ENCODE measurements at regions not wholly inside any gene's neighbourhood (a gene's known extent, or its start where the extent isn't known, plus 50 kb on each side); places are given as distances from the start of the nearest gene placed in this dataset.

GRCh38 chr6:2454180-2454579 lies 208.8 kb upstream of the GMDS start:
- Histone ChIP-seq H3K4me3 (no peak overlapping the region), H3K27ac (no peak overlapping the region), H3K4me1 (no peaks in the 10 kb centered on the region), H3K9me3 (no peaks in the 10 kb centered on the region), H3K36me3 (no peaks in the 10 kb centered on the region), H3K27me3 (no peaks in the 10 kb centered on the region)
- no peak for ATAC-seq
- intact Hi-C loops (cut with DNase I) = no loop called here
- TF ChIP-seq, protein P1, sequence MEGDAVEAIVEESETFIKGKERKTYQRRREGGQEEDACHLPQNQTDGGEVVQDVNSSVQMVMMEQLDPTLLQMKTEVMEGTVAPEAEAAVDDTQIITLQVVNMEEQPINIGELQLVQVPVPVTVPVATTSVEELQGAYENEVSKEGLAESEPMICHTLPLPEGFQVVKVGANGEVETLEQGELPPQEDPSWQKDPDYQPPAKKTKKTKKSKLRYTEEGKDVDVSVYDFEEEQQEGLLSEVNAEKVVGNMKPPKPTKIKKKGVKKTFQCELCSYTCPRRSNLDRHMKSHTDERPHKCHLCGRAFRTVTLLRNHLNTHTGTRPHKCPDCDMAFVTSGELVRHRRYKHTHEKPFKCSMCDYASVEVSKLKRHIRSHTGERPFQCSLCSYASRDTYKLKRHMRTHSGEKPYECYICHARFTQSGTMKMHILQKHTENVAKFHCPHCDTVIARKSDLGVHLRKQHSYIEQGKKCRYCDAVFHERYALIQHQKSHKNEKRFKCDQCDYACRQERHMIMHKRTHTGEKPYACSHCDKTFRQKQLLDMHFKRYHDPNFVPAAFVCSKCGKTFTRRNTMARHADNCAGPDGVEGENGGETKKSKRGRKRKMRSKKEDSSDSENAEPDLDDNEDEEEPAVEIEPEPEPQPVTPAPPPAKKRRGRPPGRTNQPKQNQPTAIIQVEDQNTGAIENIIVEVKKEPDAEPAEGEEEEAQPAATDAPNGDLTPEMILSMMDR (IDR thresholded peaks at IDR 0.05) = no peak
- DNase-seq = no peak

DNA sequence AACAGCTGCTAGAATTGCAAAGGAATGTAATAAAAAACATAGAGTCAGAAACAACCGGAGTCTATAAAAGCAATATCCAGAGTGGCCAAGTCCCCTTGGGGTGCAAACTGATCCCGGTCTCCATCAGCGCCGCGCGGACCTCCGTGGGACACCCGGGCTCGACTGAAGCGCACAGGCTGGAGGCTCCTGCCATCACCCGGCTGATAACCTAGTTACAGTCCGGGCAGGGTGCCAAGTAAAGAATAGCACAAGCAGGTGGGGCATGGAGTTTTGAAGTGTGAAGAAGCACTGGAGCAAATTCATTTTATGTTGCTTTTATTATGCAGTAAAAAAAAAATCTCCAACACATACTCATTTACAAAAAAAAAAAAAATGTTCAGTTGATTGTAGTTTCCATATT lies 205.1 kb upstream of the GMDS start:
- Histone ChIP-seq H3K27me3 (no peaks in the 10 kb centered on the region), H3K36me3 (no peaks in the 10 kb centered on the region), H3K4me3 (no peak overlapping the region), H3K9me3 (no peaks in the 10 kb centered on the region), H3K27ac (no peak overlapping the region), H3K4me1 (no peaks in the 10 kb centered on the region)
- ATAC-seq = no peak
- TF ChIP-seq, protein P1 (IDR thresholded peaks at IDR 0.05) = no peak
- intact Hi-C loops (cut with DNase I) = no loop called here
- DNase-seq = no peak

DNA sequence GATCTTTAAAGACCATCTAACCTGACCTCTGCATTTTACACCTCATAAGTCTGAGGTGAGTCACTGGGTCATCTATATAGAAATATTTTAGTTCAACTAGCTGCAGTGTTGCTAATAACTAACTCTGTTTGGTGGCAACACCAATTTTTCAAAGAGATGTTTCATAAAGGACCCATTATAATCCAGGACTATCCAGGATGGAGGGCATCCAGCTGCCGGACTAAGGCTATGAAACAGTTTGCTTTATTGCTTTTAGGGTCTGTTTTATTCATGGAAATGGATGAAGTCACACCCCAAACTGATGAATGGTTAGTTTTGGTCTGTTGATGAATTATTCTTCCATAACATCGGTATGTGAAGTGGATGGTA lies 204.2 kb upstream of the GMDS start:
- TF ChIP-seq, protein P1 (IDR thresholded peaks at IDR 0.05) = no peak
- Histone ChIP-seq H3K4me1 (no peaks in the 10 kb centered on the region), H3K27me3 (no peaks in the 10 kb centered on the region), H3K27ac (no peak overlapping the region), H3K4me3 (no peak overlapping the region), H3K9me3 (no peaks in the 10 kb centered on the region), H3K36me3 (no peaks in the 10 kb centered on the region)
- no peak for ATAC-seq
- no peak for DNase-seq
- intact Hi-C loops (cut with DNase I) = no loop called here

DNA sequence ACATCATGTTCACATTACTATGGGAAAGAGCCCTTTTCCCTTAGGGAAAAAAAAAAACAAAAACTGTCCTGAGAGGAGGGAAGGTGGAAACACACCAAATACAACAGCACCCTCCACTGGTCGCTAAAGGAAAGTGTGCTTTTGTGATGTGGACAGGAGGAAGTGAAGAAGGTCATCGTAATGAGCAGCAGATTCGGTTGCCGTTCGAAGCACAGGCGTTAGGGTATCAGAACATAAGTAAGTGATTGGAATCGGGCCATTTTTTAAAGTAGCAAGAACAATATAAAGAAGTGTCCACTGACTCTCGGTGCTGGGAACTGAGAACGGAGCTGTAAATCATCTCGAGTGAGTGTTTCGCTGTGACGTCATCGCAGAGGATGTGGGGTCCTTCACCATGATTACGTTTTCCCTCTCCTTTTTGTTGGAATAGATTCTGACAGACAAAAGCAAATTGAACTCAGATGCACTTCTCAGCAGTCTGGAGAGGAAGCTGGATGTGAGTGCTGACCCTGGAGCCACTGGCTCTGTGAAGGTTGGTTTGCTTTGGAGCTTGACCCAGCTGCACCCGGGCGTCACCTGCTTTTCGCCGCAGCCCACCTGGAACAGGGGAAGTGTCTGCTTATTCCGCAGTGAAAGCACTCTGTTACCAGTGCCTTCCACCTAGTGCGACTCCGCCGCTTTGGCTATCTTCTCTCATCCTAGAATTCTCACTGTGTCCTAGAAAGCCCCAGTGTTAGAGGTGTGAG lies 203.6 kb upstream of the GMDS start:
- no peaks in the 10 kb centered on the region for H3K36me3 ChIP-seq
- peak; percentile 82 for ATAC-seq
- no peaks in the 10 kb centered on the region for H3K27me3 ChIP-seq
- intact Hi-C loops (cut with DNase I) = no loop called here
- H3K9me3 ChIP-seq = no peaks in the 10 kb centered on the region
- H3K4me3 ChIP-seq = peak overlapping the region; percentile 17
- no peaks in the 10 kb centered on the region for H3K4me1 ChIP-seq
- TF ChIP-seq, protein P1 (IDR thresholded peaks at IDR 0.05) = peak; percentile 65
- DNase-seq = no peak
- no peak overlapping the region for H3K27ac ChIP-seq

- intact Hi-C loops (cut with DNase I) = no loop called here
- TF ChIP-seq, protein P1 (IDR thresholded peaks at IDR 0.05) = no peak
- ATAC-seq = no peak
- Histone ChIP-seq H3K9me3 (no peaks in the 10 kb centered on the region), H3K36me3 (no peaks in the 10 kb centered on the region), H3K4me3 (no peak overlapping the region), H3K27ac (no peak overlapping the region), H3K4me1 (no peaks in the 10 kb centered on the region), H3K27me3 (no peaks in the 10 kb centered on the region)
- no peak for DNase-seq
These were observed 202.5 kb upstream of the GMDS start for GRCh38 chr6:2447931-2448330.
